ENCODE measurements at regions not wholly inside any gene's neighbourhood (a gene's known extent, or its start where the extent isn't known, plus 50 kb on each side); places are given as distances from the start of the nearest gene placed in this dataset.
"Not testable (repeated sequence)": the region's sequence is repeated elsewhere in the genome, so short reads cannot be mapped to it uniquely, and the experiment has no call there.

DNA sequence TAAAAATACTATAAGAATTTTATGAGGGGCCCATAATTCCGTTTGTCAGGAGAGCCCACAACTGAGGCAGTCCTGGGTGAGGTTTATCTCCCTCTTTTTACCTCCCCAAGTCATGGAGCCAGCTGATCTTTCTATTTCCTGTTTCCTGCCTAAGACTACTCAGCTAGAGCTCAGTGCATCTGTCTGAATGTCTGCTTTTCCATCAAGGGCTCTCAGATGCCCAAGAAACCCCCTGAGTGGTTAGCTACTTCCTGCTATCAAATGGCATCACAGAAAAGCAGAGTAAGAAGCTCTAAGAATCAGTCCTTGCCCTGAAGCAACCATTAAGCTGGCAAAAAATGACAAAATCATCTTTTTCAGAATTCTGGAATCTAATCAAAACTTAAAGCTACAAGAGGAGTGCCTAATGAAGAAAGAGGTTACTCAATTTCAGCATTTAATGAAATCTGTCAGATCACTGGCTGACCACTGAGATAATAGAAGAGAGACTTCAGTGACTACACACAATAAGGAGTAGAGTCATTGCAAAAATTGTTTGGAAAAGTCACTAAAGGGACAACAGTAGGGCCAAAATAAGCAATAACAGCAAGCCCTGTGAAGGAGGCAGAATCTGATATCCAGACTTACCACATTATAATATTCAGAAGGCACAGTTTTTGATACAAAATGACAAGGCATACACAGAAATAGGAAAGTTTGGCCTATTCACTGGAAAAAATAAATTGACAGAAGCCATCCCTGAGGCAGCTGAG is 150.1 kb downstream of the CYB561 start:
- DNase-seq = no peak

DNA sequence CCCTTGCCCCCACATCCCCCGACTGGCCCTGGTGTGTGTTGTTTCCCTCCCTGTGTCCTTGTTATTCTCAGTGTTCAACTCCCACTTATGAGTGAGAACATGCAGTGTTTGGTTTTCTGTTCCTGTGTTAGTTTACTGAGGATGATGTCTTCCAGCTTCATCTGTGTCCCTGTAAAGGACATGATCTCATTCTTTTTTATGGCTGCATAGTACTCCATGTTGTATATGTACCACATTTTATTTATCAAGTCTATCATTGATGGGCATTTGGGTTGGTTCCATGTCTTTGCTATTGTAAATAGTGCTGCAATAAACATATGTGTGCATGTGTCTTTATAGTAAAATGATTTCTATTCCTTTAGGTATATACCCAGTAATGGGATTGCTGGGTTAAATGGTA is 147.2 kb downstream of the CYB561 start:
- DNase-seq = not testable (repeated sequence)

DNA sequence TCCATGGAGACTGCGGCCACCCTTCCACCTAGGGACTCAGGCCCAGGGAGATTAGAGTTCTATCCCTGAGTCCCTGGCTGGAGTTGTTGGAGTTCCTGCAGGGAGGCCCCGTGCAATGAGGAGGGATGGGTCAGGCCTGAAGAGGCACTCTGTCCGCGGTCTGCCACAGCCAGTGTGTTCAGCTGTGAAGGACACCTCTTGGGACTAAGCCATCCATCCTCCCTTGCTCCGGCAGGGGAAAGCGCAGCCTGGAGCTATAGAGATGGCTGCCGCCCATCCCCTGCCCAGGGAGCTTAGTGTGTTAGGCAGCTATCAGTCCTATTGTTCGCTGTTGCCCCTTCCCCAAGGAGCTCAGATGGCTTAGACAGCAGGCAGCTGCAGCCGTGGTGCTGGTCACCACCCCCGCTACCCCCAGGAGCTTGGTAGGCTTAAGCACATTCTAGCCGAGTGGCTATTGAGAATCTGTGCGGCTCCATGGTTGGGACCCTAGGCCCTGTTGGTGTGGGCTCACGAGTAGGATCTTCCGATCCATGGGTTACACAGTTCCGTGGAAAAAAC is 141.3 kb downstream of the CYB561 start:
- DNase-seq = no peak

DNA sequence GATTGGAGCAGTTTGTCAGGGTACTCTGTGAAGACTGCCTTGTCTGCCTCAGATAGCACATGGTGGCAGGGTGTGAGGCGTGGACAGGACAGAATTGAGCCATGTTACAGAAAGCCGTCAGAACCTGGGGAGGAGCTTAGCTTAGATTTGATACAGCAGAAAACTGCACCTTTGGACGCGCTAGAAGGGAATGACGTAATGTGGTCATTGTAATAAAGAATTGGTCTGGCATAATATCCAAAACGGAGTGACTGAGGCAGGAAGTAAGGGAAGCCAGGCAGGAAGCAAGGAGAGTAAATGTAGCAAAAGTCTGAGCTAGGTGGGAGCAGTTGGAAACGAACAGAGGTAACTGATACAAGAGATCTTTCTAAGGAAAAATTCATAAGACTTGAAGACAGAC is 140.2 kb downstream of the CYB561 start:
- no peak for DNase-seq

DNA sequence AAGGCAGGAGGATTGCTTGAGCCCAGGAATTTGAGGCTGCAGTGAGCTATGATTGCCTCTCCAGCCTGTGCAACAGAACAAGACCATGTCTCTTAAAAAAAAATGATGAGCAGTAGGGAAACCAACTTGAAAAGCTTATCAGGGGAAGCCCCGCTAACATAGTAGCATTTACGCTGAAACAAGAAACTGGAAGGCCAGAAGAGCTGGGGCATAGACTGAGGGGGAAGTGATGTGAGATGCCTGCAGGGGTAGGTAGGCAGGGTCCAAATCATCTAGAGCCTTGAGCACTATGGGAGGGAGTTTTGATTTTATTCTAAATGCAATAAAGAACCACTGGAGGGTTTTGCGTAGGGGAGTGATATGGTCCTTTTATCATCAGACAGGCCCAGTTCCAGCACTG is 139.3 kb downstream of the CYB561 start:
- DNase-seq = no peak

DNA sequence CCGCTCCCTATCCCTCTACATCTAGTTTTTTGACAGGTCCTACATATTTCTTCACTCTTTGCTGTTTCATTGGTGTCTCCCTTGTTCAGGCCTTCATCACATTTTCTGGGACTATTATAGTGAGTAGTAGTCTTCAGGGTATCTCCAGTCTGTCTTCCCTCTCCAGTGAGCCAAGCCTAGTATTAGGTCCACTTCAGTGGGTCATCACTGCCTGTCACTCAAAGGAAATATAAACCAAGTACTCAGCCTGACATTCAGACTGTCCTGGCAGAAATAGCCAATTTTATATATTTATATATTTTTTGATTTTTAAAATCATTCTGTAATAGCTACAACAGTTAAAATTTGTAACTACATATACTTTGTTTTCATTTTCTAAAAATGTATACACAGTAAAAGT is 137.8 kb downstream of the CYB561 start:
- no peak for DNase-seq

DNA sequence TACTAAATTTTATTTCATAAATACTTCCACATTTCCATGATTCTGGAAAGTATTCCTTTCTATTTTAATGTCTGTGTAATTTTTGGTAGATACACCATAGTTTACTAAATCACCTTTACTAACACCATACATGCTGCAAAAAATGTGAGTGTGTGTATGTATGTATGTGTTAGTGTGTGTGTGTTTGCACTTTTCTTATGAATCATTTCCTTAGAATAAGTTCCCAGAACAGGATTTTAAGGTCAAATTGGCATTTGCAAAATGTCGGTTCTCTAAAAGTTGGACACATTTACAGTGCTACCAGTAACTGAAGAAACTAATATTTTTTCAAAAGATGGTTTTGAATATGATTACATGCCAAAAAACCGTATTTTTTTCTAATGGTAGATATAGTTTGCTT is 137.1 kb downstream of the CYB561 start:
- DNase-seq = no peak

DNA sequence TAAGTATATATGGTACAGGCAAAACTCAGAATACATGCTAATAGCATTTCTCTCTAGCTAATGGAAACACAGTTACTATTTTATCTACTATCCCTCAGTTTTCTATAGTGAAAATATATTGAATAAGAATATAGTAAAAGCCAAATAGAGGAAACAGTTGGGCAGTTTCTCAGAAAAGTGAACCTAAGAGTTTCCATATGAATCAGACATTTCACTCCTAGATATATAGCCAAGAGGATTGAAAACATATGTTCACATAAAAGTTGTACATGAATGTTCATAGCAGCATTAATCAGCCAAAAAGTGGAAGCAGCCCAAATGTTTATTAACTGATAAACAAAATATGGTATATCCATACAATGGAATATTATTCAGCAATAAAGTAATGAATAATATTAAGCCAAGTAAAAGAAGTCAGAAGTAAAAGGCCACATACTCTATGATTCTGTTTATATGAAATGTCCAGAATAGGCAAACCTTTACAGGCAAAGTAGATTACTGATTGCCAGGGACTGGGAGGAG is 134.6 kb downstream of the CYB561 start:
- no peak for DNase-seq

DNA sequence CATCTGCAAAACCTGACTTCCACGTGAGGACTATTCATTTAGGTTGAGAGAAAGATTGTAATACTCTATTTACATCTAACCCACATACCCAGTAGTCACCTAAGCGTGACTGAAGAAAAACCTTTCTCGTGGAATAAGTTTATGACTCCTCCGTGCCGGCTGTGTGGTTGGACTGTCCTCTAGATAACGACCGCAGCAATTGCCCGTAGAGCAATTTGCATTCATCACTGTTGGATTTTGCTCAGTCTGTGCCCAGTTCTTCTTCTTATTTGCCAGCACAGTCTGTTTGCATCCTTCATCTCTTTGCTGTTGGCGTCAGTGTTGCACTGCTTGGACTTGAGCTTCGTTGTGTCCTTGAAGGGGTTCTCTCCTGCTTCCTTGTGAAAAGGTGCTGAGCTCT is 131.3 kb downstream of the CYB561 start:
- DNase-seq = no peak

DNA sequence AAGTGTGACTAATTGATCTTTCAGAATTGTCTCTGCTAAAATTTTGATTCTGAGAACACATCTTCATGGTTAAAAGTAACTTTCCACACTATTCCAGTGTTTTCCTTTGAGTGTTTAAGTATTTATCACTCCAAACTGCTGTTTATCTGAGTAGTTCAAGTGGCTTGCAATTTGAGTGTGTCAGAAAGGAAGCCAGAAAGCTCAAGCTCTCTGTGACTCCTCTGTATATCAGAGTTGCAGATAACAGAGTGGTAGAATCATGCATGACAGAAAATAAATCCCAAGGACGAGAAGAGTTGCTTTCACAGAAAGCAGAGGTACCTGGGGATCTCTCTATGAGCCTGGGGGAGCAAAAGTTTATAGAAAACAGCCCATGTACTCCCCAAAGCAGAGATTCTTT is 130.0 kb downstream of the CYB561 start:
- no peak for DNase-seq

DNA sequence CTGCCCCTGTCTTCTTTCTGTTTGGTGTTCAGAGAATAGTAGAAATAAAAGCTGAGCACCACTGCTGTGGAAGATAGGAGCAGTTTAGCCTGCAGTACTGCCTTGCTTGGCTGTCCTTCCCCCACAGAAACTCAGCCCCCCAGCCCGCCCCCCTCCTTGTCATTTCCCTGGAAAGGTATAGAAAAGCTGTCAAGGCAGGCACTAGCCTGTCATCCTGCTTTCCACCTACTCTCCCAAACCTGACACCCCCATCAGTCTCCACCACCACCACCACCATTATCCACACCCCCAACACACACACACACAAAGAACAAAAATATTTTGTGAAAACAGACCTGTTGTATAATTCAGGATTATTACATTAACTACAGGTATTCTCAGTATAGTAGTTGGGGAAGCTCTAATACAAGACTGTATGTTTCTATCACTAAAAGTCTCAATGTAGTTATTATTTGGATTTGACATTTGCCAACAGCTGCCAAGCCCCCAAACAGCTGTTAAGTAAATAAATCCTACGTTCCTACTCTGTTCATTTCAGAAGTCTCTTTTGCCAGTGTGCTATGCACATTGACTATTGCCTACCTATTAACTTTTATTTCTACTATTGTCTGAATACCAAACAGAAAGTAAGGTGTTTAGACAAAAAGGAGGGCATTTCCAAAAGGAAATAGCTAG is 128.8 kb downstream of the CYB561 start:
- no peak for DNase-seq

DNA sequence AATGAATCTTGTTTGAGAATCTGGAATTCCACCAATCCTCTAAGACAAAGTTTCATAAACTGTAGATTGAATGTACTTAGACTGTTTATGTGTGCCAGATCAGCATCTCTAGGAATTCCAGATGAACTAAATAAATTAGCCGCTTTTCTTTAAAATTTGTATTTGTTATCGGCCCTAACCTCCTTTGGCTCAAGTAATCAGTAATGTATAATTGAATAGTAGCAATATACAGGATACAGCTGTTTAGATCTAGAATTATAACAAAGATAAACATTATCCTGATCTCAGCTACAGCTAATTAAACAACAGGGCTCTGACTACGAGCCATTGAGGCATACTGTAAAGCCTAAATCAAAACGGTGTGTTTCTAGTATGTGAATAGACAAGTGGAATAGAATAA is 120.3 kb downstream of the CYB561 start:
- DNase-seq = no peak

DNA sequence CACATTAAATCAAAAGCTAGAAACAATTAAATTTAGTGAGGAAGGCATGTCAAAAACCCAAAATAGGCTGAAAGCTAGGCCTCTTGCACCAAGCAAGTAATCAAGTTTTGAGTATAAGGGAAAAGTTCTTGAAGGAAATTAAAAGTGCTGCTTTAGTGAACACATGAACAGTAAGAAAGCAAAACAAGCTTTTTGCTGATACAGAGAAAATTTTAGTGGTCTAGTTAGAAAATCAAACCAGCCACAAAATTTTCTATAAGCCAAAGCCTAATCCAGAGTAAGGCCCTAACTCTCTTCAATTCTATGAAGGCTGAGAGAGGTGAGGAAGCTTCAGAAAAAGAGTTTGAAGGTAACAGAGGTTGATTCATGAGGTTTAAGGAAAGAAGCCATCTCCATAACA is 116.2 kb downstream of the CYB561 start:
- no peak for DNase-seq

DNA sequence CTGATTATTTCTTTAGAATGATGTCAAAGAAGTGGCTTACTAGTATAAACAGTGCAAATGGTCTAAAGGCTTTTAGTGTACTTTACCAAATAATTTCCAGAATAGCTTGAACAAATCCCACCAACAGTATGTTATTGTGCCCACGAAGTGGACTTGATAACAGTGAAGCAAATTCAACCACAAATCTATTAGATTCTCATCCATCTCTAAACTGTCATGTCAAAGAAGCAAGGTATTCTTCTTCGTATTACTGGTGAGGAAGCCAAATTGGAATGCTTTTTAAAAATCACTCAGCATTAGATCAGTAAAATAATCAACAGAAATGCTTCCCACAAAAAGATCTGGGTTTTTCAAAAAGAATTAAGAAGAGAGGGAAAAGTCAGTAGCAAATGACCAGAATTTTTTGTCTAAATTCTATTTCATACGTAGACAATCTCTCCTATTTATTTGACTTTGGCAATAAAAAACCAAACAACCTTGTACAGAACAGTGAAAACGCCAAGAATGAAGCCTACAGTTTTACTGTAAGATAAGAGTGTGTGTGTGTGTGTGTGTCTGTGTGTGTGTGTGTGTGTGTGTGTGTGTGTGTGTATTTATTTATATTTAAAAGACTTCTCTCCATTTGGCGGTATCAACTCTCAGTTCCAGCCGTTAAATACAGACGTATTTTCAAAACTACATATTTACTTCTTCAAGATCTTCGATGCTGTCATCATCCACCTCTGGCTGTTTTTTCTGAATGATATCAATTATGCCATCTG is 114.6 kb downstream of the CYB561 start:
- no peak for DNase-seq

DNA sequence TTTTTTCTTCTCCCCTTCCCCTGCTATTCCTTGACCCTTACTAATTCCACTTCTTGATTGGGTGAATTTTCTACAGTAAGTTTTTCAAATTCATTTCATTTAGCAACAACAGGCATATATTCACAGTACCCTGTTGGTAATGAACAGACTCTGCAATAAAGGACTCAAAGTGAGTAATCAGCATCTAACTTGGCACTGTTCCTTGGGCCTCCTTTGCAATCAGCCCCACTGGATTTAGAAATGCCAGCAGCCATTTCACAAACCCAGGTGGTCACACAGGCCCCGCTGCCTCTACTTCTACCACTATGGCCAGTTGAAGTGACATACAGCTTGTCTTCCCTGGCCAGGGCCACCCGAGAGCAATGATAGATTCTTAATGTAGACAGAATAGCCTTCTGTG is 113.8 kb downstream of the CYB561 start:
- no peak for DNase-seq

DNA sequence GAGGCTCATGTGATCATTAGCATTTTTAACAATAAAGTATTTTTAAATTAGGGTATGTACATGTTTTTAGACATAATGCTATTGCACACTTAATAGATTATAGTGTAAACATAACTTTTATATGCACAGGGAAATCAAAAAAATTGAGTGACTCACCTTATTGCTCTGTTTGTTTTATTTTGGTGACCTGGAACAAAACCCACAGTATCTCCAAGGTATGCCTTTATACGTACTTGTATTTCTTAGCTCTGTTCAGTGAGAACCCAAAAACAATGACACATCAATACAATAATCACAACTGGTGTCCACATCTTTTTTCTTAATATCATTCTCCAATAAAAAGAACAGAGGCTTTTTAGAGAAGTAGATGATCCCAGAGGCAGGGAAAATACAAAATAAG is 112.2 kb downstream of the CYB561 start:
- no peak for DNase-seq

DNA sequence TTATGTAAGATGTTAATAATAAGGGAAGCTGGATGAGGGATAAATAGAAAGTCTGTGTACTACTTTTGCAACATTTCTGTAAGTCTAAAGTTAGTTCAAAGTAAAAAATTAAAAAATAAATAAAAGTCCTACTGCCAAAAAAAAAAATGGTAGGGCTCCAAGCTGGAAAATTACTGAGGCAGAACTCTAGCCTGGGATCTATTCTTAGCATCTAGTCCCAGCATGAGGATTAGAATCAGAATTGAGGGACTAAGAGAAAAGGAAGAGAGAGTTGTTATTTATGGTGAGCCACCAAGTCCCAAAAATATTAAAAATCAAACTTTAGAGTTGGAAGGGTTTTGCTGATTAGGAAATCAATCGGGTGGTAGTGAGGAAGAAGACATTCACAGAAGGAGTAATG is 110.3 kb downstream of the CYB561 start:
- no peak for DNase-seq

DNA sequence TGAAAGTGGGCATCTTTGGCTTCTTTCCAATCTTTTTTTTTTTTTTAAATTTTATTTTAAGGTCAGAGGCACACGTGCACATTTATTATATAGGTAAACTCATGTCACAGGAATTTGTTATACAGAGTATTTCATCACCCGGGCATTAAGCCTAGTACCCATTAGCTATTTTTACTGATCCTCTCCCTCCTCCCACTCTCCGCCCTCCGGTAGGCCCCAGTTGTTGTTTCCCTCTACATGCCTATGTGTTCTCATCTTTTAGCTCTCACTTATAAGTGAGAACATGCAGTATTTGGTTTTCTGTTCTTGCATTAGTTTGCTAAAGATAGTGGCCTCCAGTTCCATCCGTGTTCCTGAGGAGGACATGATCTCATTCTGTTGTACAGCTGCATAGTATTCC is 108.5 kb downstream of the CYB561 start:
- no peak for DNase-seq

DNA sequence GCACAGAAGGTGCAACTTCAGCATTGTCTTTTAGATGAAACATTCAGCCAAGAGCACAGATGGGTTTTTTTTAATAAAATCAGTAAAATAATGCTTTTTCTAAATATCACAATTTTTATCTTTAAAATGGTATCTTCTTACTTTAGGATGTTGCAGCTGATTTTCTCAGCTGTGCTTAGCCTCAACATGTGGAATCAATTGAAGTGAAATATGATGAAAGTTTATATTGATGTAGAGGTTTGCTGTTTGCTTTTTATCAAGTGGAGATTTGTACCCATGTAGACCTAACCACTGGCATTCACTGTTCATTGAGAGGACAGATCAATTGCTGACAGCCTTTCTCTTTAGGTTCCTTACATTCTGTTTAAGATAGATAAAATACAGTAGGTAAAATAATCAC is 107.8 kb downstream of the CYB561 start:
- no peak for DNase-seq

DNA sequence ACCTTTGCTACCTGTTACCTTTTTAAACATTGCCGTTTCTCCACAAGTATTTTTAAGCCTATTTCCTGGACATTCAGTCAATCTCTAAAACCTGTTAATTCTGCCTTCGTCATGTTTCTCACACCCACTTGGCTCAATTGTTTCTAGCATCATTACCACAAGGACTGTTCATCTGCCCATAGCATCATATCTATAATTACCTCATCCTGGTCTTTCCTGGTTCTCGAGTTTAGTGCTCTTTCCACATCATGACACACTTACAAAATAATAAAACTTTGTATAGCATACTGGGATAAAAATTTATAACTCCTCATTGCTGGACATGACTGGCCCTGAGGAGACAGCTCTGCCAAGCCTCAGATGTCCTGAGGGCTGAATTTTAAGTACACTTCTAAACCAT is 104.8 kb downstream of the CYB561 start:
- no peak for DNase-seq

DNA sequence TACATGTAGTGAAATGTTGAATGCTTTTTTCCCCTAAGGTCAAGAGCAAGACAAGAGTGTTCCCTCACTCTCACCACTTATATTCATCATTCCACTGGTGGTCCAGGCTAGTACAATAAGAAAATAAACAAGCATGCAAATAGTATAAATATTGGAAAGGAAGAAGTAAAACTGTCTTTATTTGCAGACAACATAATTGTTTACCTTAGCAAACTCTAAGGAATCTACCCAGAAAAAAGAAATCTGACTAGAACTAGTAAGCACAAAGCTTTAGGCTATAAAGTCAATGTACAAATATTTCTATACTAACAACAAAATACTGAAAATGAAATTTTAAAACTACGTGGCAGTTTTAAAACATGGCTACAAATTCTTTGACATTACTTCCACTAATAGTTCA is 101.7 kb downstream of the CYB561 start:
- no peak for DNase-seq

DNA sequence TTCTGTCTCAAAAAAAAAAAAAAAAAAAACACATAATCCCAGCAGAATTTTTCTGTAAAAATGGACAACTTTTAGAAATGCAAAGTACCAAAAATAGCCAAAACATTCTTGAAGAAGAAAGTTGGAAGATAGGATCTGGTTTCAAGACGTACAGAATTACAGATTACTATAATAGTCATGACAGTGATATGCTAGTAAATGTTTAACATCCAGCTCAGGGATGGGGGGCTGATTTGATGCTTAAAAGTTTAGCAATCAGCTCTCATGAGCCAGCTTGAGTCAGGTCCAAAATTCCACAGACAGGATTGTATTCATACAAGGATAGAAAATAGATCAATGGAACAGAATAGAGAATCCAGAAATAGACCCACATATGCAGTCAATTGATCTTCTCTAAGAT is 100.5 kb downstream of the CYB561 start:
- DNase-seq = no peak

DNA sequence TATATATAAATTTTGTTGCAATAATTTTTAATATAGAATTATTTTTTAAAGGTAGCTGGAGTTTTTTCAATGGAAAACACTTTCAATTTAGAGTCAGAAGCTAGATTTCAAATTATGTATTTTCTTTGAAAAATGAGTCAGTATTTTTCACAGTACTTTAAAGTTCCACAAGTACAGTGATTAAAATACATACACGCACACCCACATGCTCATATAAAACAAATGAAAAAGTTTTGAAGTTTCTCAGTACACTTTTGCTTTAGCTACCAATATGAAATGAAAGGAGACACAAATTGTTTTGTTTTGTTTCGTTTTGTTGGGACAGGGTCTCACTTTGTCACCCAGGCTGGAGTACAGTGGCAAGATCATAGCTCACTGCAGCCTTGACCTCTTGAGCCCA is 98.6 kb downstream of the CYB561 start:
- no peak for DNase-seq

Data from NCI-H1417 (cell line).